WTC11 (cell line): ENCODE measurements at regions not wholly inside any gene's neighbourhood (a gene's known extent, or its start where the extent isn't known, plus 50 kb on each side); places are given as distances from the start of the nearest gene placed in this dataset.

Source experiments
- ATAC-seq: fragments of 200-7000 bp; cut with Tn5 transposase; 2 replicates; pipeline ENCODE4 v1.10.0; 2021; ENCODE audit warnings: mild to moderate bottlenecking, moderate library complexity
- CTCF ChIA-PET: fragments of 300-600 bp; sonication (Branson Sonifier 250); formaldehyde crosslinking; loops from one replicate; lab custom pipeline; 2021; ENCODE audit warnings: antibody characterized with exemption; lab: Charles Lee
- POLR2A ChIA-PET: fragments of 350-600 bp; sonication (Branson Sonifier 250); formaldehyde crosslinking; loops from one replicate; lab custom pipeline; 2021; ENCODE audit warnings: antibody characterized with exemption; lab: Charles Lee
- DNase-seq: peaks from one replicate; pipeline ENCODE4 v3.0.0; 2021; ENCODE audit warnings: low spot score
- H3K27ac Mint-ChIP-seq: 2 replicates; pipeline ENCODE4 v1.8.0; 2021; ENCODE audit warnings: mixed read lengths
- H3K27me3 Mint-ChIP-seq: 2 replicates; pipeline ENCODE4 v1.8.0; 2021; ENCODE audit warnings: low read depth, mild to moderate bottlenecking, moderate library complexity, mixed read lengths
- H3K36me3 Mint-ChIP-seq: 2 replicates; pipeline ENCODE4 v1.8.0; 2021; ENCODE audit warnings: mixed read lengths
- H3K4me1 Mint-ChIP-seq: 2 replicates; pipeline ENCODE4 v1.8.0; 2022; ENCODE audit warnings: mixed read lengths
- H3K4me3 Mint-ChIP-seq: 2 replicates; pipeline ENCODE4 v1.8.0; 2021; ENCODE audit warnings: mild to moderate bottlenecking, moderate library complexity, mixed read lengths
- H3K9me3 Mint-ChIP-seq: 2 replicates; pipeline ENCODE4 v1.8.0; 2021; ENCODE audit warnings: mixed read lengths
- AR ChIP-seq: fragments of 250-450 bp; sonication (Bioruptor Pico); IDR thresholded peaks from 2 replicates; pipeline ENCODE4 v1.9.0; 2021; ENCODE audit warnings: mild to moderate bottlenecking
- ATF6 ChIP-seq: sonication (generic); formaldehyde crosslinking; IDR thresholded peaks from 2 replicates; pipeline ENCODE4 v1.8.1; 2023; ENCODE audit warnings: mild to moderate bottlenecking, missing genetic modification reagents
- CDX4 ChIP-seq: fragments of 250-450 bp; sonication (Bioruptor Pico); IDR thresholded peaks from 2 replicates; pipeline ENCODE4 v1.9.0; 2021; ENCODE audit warnings: moderate library complexity, mild to moderate bottlenecking, inconsistent platforms, borderline replicate concordance
- ELF4 ChIP-seq: sonication (generic); formaldehyde crosslinking; IDR thresholded peaks from 2 replicates; pipeline ENCODE4 v1.8.1; 2022; ENCODE audit warnings: low read depth, mild to moderate bottlenecking, moderate library complexity, missing genetic modification reagents
- FOXK1 ChIP-seq: sonication (generic); formaldehyde crosslinking; IDR thresholded peaks from 2 replicates; pipeline ENCODE4 v1.8.0; 2022; ENCODE audit warnings: mild to moderate bottlenecking, moderate library complexity, missing genetic modification reagents
- GTF2I ChIP-seq: fragments of 250-450 bp; sonication (Bioruptor Pico); conservative IDR thresholded peaks from 2 replicates; pipeline ENCODE4 v1.4.0; 2021; ENCODE audit warnings: mild to moderate bottlenecking
- IRF1 ChIP-seq: sonication (generic); formaldehyde crosslinking; IDR thresholded peaks from 2 replicates; pipeline ENCODE4 v1.8.0; 2023; ENCODE audit warnings: missing genetic modification reagents
- IRF2 ChIP-seq: sonication (generic); formaldehyde crosslinking; IDR thresholded peaks from 2 replicates; pipeline ENCODE4 v1.8.0; 2022; ENCODE audit warnings: low read depth, missing genetic modification reagents, borderline replicate concordance
- NFE2L1 ChIP-seq: sonication (generic); formaldehyde crosslinking; IDR thresholded peaks from 2 replicates; pipeline ENCODE4 v1.8.1; 2023; ENCODE audit warnings: missing genetic modification reagents
- NR1H2 ChIP-seq: sonication (generic); formaldehyde crosslinking; IDR thresholded peaks from 2 replicates; pipeline ENCODE4 v1.9.0; 2021; ENCODE audit warnings: mild to moderate bottlenecking, moderate library complexity, missing genetic modification reagents
- SMAD4 ChIP-seq: sonication (generic); formaldehyde crosslinking; IDR thresholded peaks from 2 replicates; pipeline ENCODE4 v1.8.0; 2022; ENCODE audit warnings: mild to moderate bottlenecking, missing genetic modification reagents
- TEAD1 ChIP-seq: sonication (generic); formaldehyde crosslinking; IDR thresholded peaks from 2 replicates; pipeline ENCODE4 v1.8.0; 2022; ENCODE audit warnings: mild to moderate bottlenecking, missing genetic modification reagents
- ZBTB21 ChIP-seq: sonication (generic); formaldehyde crosslinking; IDR thresholded peaks from 2 replicates; pipeline ENCODE4 v1.8.1; 2023; ENCODE audit warnings: mild to moderate bottlenecking, missing genetic modification reagents, borderline replicate concordance
- TF ChIP-seq, protein P1 (sequence below): fragments of 250-450 bp; sonication (Bioruptor Pico); IDR thresholded peaks from 2 replicates; pipeline ENCODE4 v2.1.2; 2022; ENCODE audit warnings: mild to moderate bottlenecking, moderate library complexity
- TF ChIP-seq, protein P2 (sequence below): sonication (generic); formaldehyde crosslinking; IDR thresholded peaks from 2 replicates; pipeline ENCODE4 v1.8.0; 2022; ENCODE audit warnings: mild to moderate bottlenecking, missing genetic modification reagents
- TF ChIP-seq, protein P3 (sequence below): sonication (generic); formaldehyde crosslinking; IDR thresholded peaks from 2 replicates; pipeline ENCODE4 v1.8.0; 2022; ENCODE audit warnings: mild to moderate bottlenecking, missing genetic modification reagents
- TF ChIP-seq, protein P4 (sequence below): sonication (generic); formaldehyde crosslinking; IDR thresholded peaks from 2 replicates; pipeline ENCODE4 v1.8.0; 2022; ENCODE audit warnings: mild to moderate bottlenecking, missing genetic modification reagents

DNA sequence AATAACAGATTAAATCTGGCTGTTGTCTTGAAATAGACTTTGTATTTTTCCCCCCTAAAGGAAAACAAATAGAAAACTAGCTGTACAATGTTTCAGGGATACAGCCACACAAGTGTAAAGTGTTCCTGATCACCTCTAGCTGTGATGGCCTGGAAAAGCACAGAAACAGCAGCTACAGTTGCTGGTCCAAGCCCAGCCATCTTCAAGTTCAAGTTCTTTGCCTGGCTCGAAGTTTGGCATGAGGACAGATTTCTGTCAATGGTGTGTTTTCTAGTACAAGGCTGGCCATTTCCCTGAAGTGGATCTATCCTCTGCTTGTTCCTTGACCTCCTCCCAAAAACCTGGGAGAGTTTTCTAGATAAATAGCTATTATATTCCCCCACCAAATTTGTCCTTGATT, 272.2 kb upstream of the ADRA1B start:
- Mint-ChIP-seq H3K4me1 (peaks cover 20% of the 10 kb centered on the region), H3K36me3 (no peaks in the 10 kb centered on the region)
- CTCF ChIA-PET = no interaction called here

DNA sequence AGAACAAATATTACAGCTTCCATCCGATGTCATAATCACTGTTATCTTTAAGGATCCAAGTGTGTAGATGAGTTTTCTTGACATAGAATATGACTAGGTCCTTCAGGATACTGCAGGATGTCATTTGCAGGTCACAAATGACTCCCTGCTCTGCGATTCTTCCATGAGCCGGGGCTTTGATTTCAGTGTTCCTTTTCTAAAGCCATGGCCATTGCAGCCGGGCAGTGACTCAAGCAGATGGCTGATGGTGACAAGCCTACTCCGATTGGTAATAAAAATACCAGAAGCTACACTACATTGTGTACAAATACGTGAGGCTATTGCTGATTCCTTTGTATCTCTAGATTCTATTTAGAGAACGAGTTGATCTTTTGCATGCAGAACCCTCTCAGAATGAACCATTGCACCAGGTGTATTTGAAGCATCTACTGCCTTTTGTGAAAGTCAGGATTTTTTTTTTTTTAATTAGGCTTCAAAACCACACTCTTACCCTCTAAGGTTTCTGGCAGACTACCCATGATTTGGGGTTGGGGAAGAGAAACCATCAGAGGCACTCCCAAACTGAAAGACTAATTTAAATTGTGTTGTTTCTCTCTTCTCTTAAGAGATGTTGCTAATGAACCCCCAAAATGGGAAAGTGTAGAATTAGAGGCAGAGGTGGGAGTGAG, 271.0 kb upstream of the ADRA1B start:
- H3K27ac Mint-ChIP-seq = no peak overlapping the region
- H3K4me1 Mint-ChIP-seq = peaks cover 20% of the 10 kb centered on the region
- DNase-seq (no peak), ATAC-seq (no peak)
- no peaks in the 10 kb centered on the region for H3K36me3 Mint-ChIP-seq
- no peaks in the 10 kb centered on the region for H3K27me3 Mint-ChIP-seq
- H3K9me3 Mint-ChIP-seq = no peaks in the 10 kb centered on the region
- CTCF ChIA-PET = interaction anchor here (1.0 kb wide), 1 partner anchor 359 kb away, joined by 3 read pairs; no protein-coding TSS in a partner anchor
- no peak overlapping the region for H3K4me3 Mint-ChIP-seq
- POLR2A ChIA-PET = no interaction called here
- no peak for TF ChIP-seq IRF2
- TF ChIP-seq FOXK1 (CRISPR knock-in tag) = no peak
- no peak for TF ChIP-seq SMAD4 (CRISPR knock-in tag)
- no peak for TF ChIP-seq CDX4 (CRISPR knock-in tag)
- TF ChIP-seq, protein P1, sequence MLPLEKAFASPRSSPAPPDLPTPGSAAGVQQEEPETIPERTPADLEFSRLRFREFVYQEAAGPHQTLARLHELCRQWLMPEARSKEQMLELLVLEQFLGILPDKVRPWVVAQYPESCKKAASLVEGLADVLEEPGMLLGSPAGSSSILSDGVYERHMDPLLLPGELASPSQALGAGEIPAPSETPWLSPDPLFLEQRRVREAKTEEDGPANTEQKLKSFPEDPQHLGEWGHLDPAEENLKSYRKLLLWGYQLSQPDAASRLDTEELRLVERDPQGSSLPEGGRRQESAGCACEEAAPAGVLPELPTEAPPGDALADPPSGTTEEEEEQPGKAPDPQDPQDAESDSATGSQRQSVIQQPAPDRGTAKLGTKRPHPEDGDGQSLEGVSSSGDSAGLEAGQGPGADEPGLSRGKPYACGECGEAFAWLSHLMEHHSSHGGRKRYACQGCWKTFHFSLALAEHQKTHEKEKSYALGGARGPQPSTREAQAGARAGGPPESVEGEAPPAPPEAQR (CRISPR knock-in tag) = no peak
- TF ChIP-seq TEAD1 (CRISPR knock-in tag) = no peak
- TF ChIP-seq NFE2L1 (CRISPR knock-in tag) = no peak
- TF ChIP-seq ATF6 (CRISPR knock-in tag) = no peak
- no peak for TF ChIP-seq GTF2I (CRISPR knock-in tag)
- TF ChIP-seq, protein P2, sequence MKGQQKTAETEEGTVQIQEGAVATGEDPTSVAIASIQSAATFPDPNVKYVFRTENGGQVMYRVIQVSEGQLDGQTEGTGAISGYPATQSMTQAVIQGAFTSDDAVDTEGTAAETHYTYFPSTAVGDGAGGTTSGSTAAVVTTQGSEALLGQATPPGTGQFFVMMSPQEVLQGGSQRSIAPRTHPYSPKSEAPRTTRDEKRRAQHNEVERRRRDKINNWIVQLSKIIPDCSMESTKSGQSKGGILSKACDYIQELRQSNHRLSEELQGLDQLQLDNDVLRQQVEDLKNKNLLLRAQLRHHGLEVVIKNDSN (CRISPR knock-in tag) = no peak
- TF ChIP-seq, protein P3, sequence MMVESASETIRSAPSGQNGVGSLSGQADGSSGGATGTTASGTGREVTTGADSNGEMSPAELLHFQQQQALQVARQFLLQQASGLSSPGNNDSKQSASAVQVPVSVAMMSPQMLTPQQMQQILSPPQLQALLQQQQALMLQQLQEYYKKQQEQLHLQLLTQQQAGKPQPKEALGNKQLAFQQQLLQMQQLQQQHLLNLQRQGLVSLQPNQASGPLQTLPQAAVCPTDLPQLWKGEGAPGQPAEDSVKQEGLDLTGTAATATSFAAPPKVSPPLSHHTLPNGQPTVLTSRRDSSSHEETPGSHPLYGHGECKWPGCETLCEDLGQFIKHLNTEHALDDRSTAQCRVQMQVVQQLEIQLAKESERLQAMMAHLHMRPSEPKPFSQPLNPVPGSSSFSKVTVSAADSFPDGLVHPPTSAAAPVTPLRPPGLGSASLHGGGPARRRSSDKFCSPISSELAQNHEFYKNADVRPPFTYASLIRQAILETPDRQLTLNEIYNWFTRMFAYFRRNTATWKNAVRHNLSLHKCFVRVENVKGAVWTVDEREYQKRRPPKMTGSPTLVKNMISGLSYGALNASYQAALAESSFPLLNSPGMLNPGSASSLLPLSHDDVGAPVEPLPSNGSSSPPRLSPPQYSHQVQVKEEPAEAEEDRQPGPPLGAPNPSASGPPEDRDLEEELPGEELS (CRISPR knock-in tag) = no peak
- no peak for TF ChIP-seq ELF4 (CRISPR knock-in tag)

More for the DNA sequence above, 272.2 kb upstream of the ADRA1B start:
- Mint-ChIP-seq H3K27ac (no peak overlapping the region), H3K4me3 (no peak overlapping the region), H3K27me3 (no peaks in the 10 kb centered on the region), H3K9me3 (no peaks in the 10 kb centered on the region)
- POLR2A ChIA-PET = interaction anchor here (0.6 kb wide), 1 partner anchor 319 kb away, joined by 4 read pairs; no protein-coding TSS in a partner anchor
- ATAC-seq (no peak), DNase-seq (no peak)
- no peak for TF ChIP-seq IRF1
- TF ChIP-seq NR1H2 = no peak
- no peak for TF ChIP-seq AR (CRISPR knock-in tag)
- TF ChIP-seq ZBTB21 (CRISPR knock-in tag) = no peak
- TF ChIP-seq, protein P4, sequence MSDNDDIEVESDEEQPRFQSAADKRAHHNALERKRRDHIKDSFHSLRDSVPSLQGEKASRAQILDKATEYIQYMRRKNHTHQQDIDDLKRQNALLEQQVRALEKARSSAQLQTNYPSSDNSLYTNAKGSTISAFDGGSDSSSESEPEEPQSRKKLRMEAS (CRISPR knock-in tag) = no peak
- TF ChIP-seq, protein P1 (CRISPR knock-in tag) = no peak
